Endothelial cell of umbilical vein (primary cell): ENCODE measurements at regions not wholly inside any gene's neighbourhood (a gene's known extent, or its start where the extent isn't known, plus 50 kb on each side); places are given as distances from the start of the nearest gene placed in this dataset.

Source experiments
- BruUV-seq: library from RNA; stranded (reverse); fragments of 400-500 nt; replicated peaks from 2 replicates; lab custom pipeline; 2021; lab: Mats Ljungman, UMichigan
- CTCF ChIA-PET: fragments of 300-600, 350-600 bp; sonication (Branson Sonifier 250); formaldehyde crosslinking; loops from one replicate; lab custom pipeline; 2021; ENCODE audit warnings: antibody characterized with exemption, inconsistent platforms; lab: Charles Lee
- POLR2A ChIA-PET: fragments of 300-600, 350-600 bp; sonication (Branson Sonifier 250); formaldehyde crosslinking; loops from one replicate; lab custom pipeline; 2021; ENCODE audit warnings: antibody characterized with exemption, inconsistent platforms; lab: Charles Lee
- DNase-seq: peaks from one replicate; pipeline ENCODE4 v3.0.0-alpha.2; 2011; ENCODE audit warnings: low read depth, low spot score
- FAIRE-seq: peaks from 2 replicates; lab custom pipeline; 2011; peaks lifted over from hg19 to GRCh38; lab: Jason Lieb, UNC
- H2AFZ ChIP-seq: 2 replicates; pipeline ENCODE4 v1.6.0; 2012; ENCODE audit warnings: low read depth, low read length, control low read depth, inconsistent platforms
- H3K27ac ChIP-seq: 2 replicates; pipeline ENCODE4 v1.5.1; 2011; ENCODE audit warnings: low read depth, mild to moderate bottlenecking, control low read depth, low read length, moderate library complexity; ENCODE audit not compliant: insufficient read depth
- H3K27me3 ChIP-seq, 2 experiments: 2 replicates each; pipeline versions ENCODE4 v1.6.0 to v1.6.1; 2011; ENCODE audit warnings: low read length in 2 of 2, mixed read lengths in 1 of 2; ENCODE audit not compliant: control insufficient read depth in 2 of 2, insufficient read depth in 2 of 2
- H3K36me3 ChIP-seq, 2 experiments: 2 replicates in 1 of 2; 3 replicates in 1 of 2; pipeline ENCODE4 v1.5.1; 2011; ENCODE audit warnings: low read length in 2 of 2, mild to moderate bottlenecking in 1 of 2, moderate library complexity in 1 of 2; ENCODE audit not compliant: control insufficient read depth in 2 of 2, insufficient read depth in 2 of 2; ENCODE audit errors: extremely low read depth in 1 of 2
- H3K4me1 ChIP-seq: 3 replicates; pipeline ENCODE4 v1.5.1; 2011; ENCODE audit warnings: mild to moderate bottlenecking, low read length; ENCODE audit not compliant: control insufficient read depth, insufficient read depth; ENCODE audit errors: extremely low read depth
- H3K4me2 ChIP-seq: 2 replicates; pipeline ENCODE4 v1.6.1; 2011; ENCODE audit warnings: low read length, control low read depth, mixed read lengths; ENCODE audit not compliant: insufficient read depth
- H3K4me3 ChIP-seq, 3 experiments: fragments of 200-600 bp in 1 of 3; sonication (generic), shearing (Covaris generic) in 1 of 3; replicated peaks in 1 of 3; 2 replicates each; pipeline ENCODE4 v1.5.1; 2011 to 2016; ENCODE audit warnings: control low read depth in 3 of 3, low read length in 3 of 3, mild to moderate bottlenecking in 2 of 3, inconsistent platforms in 1 of 3, low read depth in 1 of 3, moderate library complexity in 1 of 3; ENCODE audit not compliant: insufficient read depth in 1 of 3
- H3K79me2 ChIP-seq: 2 replicates; pipeline ENCODE4 v1.6.0; 2012; ENCODE audit warnings: low read length, inconsistent platforms; ENCODE audit not compliant: control insufficient read depth, insufficient read depth
- H3K9ac ChIP-seq: replicated peaks from 2 replicates; pipeline ENCODE3; 2011; ENCODE audit warnings: low read length, control low read depth; ENCODE audit not compliant: insufficient read depth; ENCODE audit errors: extremely low read depth
- H3K9me1 ChIP-seq: replicated peaks from 3 replicates; pipeline ENCODE4 v1.6.0; 2011; ENCODE audit warnings: mild to moderate bottlenecking, low read length; ENCODE audit not compliant: control insufficient read depth, insufficient read depth; ENCODE audit errors: extremely low read depth
- H3K9me3 ChIP-seq: replicated peaks from 2 replicates; pipeline ENCODE4 v1.5.1; 2012; ENCODE audit warnings: low read length, inconsistent platforms; ENCODE audit not compliant: control insufficient read depth, insufficient read depth
- H4K20me1 ChIP-seq: replicated peaks from 2 replicates; pipeline ENCODE3; 2011; ENCODE audit warnings: mild to moderate bottlenecking, low read length; ENCODE audit not compliant: control insufficient read depth, insufficient read depth; ENCODE audit errors: extremely low read depth
- CTCF ChIP-seq, 2 donors: IDR thresholded peaks; 1 replicate in 1 of 2; 2 replicates in 1 of 2; pipeline ENCODE4 v1.5.1; 2011; ENCODE audit warnings: low read length in 2 of 2, mild to moderate bottlenecking in 2 of 2, moderate library complexity in 2 of 2, control low read depth in 1 of 2, inconsistent platforms in 1 of 2, low read depth in 1 of 2; ENCODE audit not compliant: insufficient read depth in 1 of 2; ENCODE audit errors: extremely low read depth in 1 of 2
- EZH2 ChIP-seq: IDR thresholded peaks from 2 replicates; pipeline ENCODE4 v1.6.1; 2012; ENCODE audit warnings: borderline replicate concordance, low read depth, mild to moderate bottlenecking, moderate library complexity, low read length, inconsistent platforms; ENCODE audit not compliant: severe bottlenecking
- FOS ChIP-seq: IDR thresholded peaks from 2 replicates; pipeline ENCODE4 v1.6.1; 2011; ENCODE audit warnings: mild to moderate bottlenecking, low read length, moderate library complexity, borderline replicate concordance; ENCODE audit not compliant: insufficient read depth
- GATA2 ChIP-seq: IDR thresholded peaks from 2 replicates; pipeline ENCODE4 v1.7.0; 2011; ENCODE audit warnings: low read depth, mild to moderate bottlenecking, moderate library complexity, mixed read lengths, low read length; ENCODE audit not compliant: insufficient read length, insufficient read depth
- JUN ChIP-seq: IDR thresholded peaks from 2 replicates; pipeline ENCODE4 v1.6.1; 2011; ENCODE audit warnings: borderline replicate concordance, low read depth; ENCODE audit not compliant: insufficient read length, insufficient read depth
- MAX ChIP-seq: IDR thresholded peaks from 2 replicates; pipeline ENCODE4 v1.6.1; 2011; ENCODE audit not compliant: insufficient read depth, insufficient read length
- MYC ChIP-seq: IDR thresholded peaks from one replicate; pipeline ENCODE4 v1.6.1; 2011; ENCODE audit warnings: mild to moderate bottlenecking, low read depth, low read length
- POLR2A ChIP-seq: IDR thresholded peaks from 2 replicates; pipeline ENCODE4 v1.6.1; 2012; ENCODE audit warnings: low read depth, mild to moderate bottlenecking, control low read depth, low read length
- POLR2AphosphoS5 ChIP-seq: IDR thresholded peaks from 2 replicates; pipeline ENCODE4 v1.6.1; 2012; ENCODE audit warnings: low read depth, mild to moderate bottlenecking, control low read depth, low read length, moderate library complexity; ENCODE audit not compliant: insufficient read depth
- dilution Hi-C: fragments of 300-500 bp; cut with MboI; formaldehyde crosslinking; loops from one replicate; pipeline ENCODE4 v1.15.0; 2019; ENCODE audit warnings: low sequenced_read_pairs; ENCODE audit not compliant: extremely low pct_ligation_motif_present
- intact Hi-C: fragments of 100-400 bp; cut with micrococcal nuclease; formaldehyde crosslinking; loops from one replicate; pipeline ENCODE4 v1.10.0; 2022

- H3K9ac ChIP-seq = no peak overlapping the region
- no peaks in the 10 kb centered on the region for H3K79me2 ChIP-seq
- no peaks in the 10 kb centered on the region for H3K27me3 ChIP-seq
- H3K4me1 ChIP-seq = no peaks in the 10 kb centered on the region
- no peak overlapping the region for H3K27ac ChIP-seq
- no peak overlapping the region for H3K4me2 ChIP-seq
- no peak for TF ChIP-seq JUN
- no peak for TF ChIP-seq MAX
- no peak for TF ChIP-seq POLR2A
- TF ChIP-seq GATA2 = no peak
- no peak for TF ChIP-seq FOS
- no peak for TF ChIP-seq MYC
- TF ChIP-seq POLR2AphosphoS5 = no peak
- no peak for TF ChIP-seq CTCF (IDR thresholded peaks at IDR 0.05; ENCODE audit: extremely low read depth in 1 of 2, insufficient read depth in 1 of 2, low read depth in 1 of 2, low read length in 2 of 2)
- no peak for TF ChIP-seq EZH2
- no peak overlapping the region for H3K4me3 ChIP-seq
- no peaks in the 10 kb centered on the region for H3K9me3 ChIP-seq
- no peaks in the 10 kb centered on the region for H3K9me1 ChIP-seq
- ChIA-PET POLR2A (no interaction called here), CTCF (no interaction called here)
- no peak for FAIRE-seq
- no peak overlapping the region for H2AFZ ChIP-seq
- no peak for DNase-seq
- dilution Hi-C loops (no loop called here), intact Hi-C loops (no loop called here)
- H3K36me3 ChIP-seq = no peaks in the 10 kb centered on the region
- BruUV-seq = no TSS peak
- no peaks in the 10 kb centered on the region for H4K20me1 ChIP-seq
Observed at GRCh38 chr3:154775821-154776548, 304.1 kb upstream of the MME start.
